ENCODE measurements at regions not wholly inside any gene's neighbourhood (a gene's known extent, or its start where the extent isn't known, plus 50 kb on each side); places are given as distances from the start of the nearest gene placed in this dataset.

DNA sequence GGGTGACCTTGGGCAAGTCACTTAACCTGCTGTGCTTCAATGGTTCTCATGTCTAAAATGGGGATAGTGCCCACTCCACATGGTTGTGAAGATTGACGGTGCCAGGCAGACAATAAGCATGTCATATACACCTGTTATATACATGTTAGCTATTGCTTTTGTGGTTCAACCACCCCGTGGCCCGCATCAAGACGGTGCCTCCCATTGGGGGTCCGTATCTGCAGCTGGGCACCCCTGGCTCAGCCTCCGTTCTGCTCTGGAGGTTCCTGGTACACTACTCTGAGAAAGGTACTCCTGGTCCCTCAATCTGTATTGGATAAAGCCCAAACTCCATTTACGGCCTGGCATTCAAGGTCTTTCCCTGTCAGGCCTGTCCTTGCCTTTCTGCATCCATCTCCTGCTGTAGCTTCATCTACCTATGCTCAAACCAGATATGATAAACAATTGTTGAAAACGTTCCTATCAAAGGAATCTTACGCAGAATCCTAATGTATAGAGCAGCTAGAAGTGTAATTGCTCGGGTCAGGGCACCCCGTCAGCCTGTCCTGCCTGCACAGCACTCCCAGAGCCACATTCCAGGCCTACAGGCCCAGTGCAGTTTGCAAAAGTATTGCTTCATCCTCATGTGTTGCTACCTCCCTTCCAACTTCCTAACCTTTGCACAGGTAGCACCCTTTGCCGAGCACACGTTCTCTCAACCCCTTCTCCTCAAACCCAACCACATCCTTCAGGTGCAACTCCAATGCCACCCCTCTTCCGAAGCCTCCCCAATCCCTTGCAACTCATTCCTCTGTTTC lies 194.9 kb downstream of the BCR start:
- TF ChIP-seq CTCF (conservative IDR thresholded peaks at IDR 0.05): no peak
- H3K27ac ChIP-seq: no peak overlapping the region

- TF ChIP-seq CTCF (conservative IDR thresholded peaks at IDR 0.05): no peak
- H3K27ac ChIP-seq: no peak overlapping the region
Observed at GRCh38 chr22:23373601-23374000, 193.3 kb downstream of the BCR start.

GRCh38 chr22:23370251-23370650 lies 189.9 kb downstream of the BCR start:
- no peak for TF ChIP-seq CTCF (conservative IDR thresholded peaks at IDR 0.05)
- no peak overlapping the region for H3K27ac ChIP-seq

- TF ChIP-seq CTCF (conservative IDR thresholded peaks at IDR 0.05): no peak
- H3K27ac ChIP-seq: no peak overlapping the region
Observed at GRCh38 chr22:23369054-23369685, 188.9 kb downstream of the BCR start.
